ENCODE measurements at regions not wholly inside any gene's neighbourhood (a gene's known extent, or its start where the extent isn't known, plus 50 kb on each side); places are given as distances from the start of the nearest gene placed in this dataset.

GRCh38 chr17:34780438-34780837 lies 180.8 kb downstream of the CCT6B start:
- in situ Hi-C loops (cut with HindIII; ENCODE audit: low sequenced_read_pairs) = no loop called here

- in situ Hi-C loops (cut with HindIII; ENCODE audit: low sequenced_read_pairs) = no loop called here
Measured at GRCh38 chr17:34776456-34777443, 184.5 kb downstream of the CCT6B start.

GRCh38 chr17:34773036-34773435 lies 188.2 kb downstream of the CCT6B start:
- in situ Hi-C loops (cut with HindIII; ENCODE audit: low sequenced_read_pairs) = no loop called here

- in situ Hi-C loops (cut with HindIII; ENCODE audit: low sequenced_read_pairs) = no loop called here
Measured at GRCh38 chr17:34771891-34772290, 189.4 kb downstream of the CCT6B start.

- in situ Hi-C loops (cut with HindIII; ENCODE audit: low sequenced_read_pairs) = no loop called here
Measured at GRCh38 chr17:34770586-34770985, 190.7 kb downstream of the CCT6B start.

- in situ Hi-C loops (cut with HindIII; ENCODE audit: low sequenced_read_pairs) = no loop called here
Measured at GRCh38 chr17:34769899-34770298, 190.5 kb downstream of the TMEM132E start.

- in situ Hi-C loops (cut with HindIII; ENCODE audit: low sequenced_read_pairs) = no loop called here
Measured at GRCh38 chr17:34769049-34769448, 189.7 kb downstream of the TMEM132E start.

GRCh38 chr17:34765291-34765690 lies 185.9 kb downstream of the TMEM132E start:
- in situ Hi-C loops (cut with HindIII; ENCODE audit: low sequenced_read_pairs) = no loop called here

- in situ Hi-C loops (cut with HindIII; ENCODE audit: low sequenced_read_pairs) = no loop called here
Measured at GRCh38 chr17:34764716-34765115, 185.3 kb downstream of the TMEM132E start.

GRCh38 chr17:34763728-34764665 lies 184.6 kb downstream of the TMEM132E start:
- in situ Hi-C loops (cut with HindIII; ENCODE audit: low sequenced_read_pairs) = no loop called here

- in situ Hi-C loops (cut with HindIII; ENCODE audit: low sequenced_read_pairs) = no loop called here
Measured at GRCh38 chr17:34762078-34762477, 182.7 kb downstream of the TMEM132E start.

- in situ Hi-C loops (cut with HindIII; ENCODE audit: low sequenced_read_pairs) = no loop called here
Measured at GRCh38 chr17:34761646-34762045, 182.3 kb downstream of the TMEM132E start.

- in situ Hi-C loops (cut with HindIII; ENCODE audit: low sequenced_read_pairs) = no loop called here
Measured at GRCh38 chr17:34760931-34761495, 181.6 kb downstream of the TMEM132E start.

GRCh38 chr17:34758718-34759117 lies 179.3 kb downstream of the TMEM132E start:
- in situ Hi-C loops (cut with HindIII; ENCODE audit: low sequenced_read_pairs) = no loop called here

- in situ Hi-C loops (cut with HindIII; ENCODE audit: low sequenced_read_pairs) = no loop called here
Measured at GRCh38 chr17:34758316-34758715, 178.9 kb downstream of the TMEM132E start.

GRCh38 chr17:34757611-34758010 lies 178.2 kb downstream of the TMEM132E start:
- in situ Hi-C loops (cut with HindIII; ENCODE audit: low sequenced_read_pairs) = no loop called here

GRCh38 chr17:34757106-34757505 lies 177.7 kb downstream of the TMEM132E start:
- in situ Hi-C loops (cut with HindIII; ENCODE audit: low sequenced_read_pairs) = no loop called here

- in situ Hi-C loops (cut with HindIII; ENCODE audit: low sequenced_read_pairs) = no loop called here
Measured at GRCh38 chr17:34756637-34757021, 177.2 kb downstream of the TMEM132E start.

- in situ Hi-C loops (cut with HindIII; ENCODE audit: low sequenced_read_pairs) = no loop called here
Measured at GRCh38 chr17:34755981-34756636, 176.7 kb downstream of the TMEM132E start.

- in situ Hi-C loops (cut with HindIII; ENCODE audit: low sequenced_read_pairs) = no loop called here
Measured at GRCh38 chr17:34755371-34755770, 176.0 kb downstream of the TMEM132E start.

- in situ Hi-C loops (cut with HindIII; ENCODE audit: low sequenced_read_pairs) = no loop called here
Measured at GRCh38 chr17:34750004-34750403, 170.6 kb downstream of the TMEM132E start.

Measured in DLD1 (cell line).